WERI-Rb-1 (cell line): ENCODE measurements at regions not wholly inside any gene's neighbourhood (a gene's known extent, or its start where the extent isn't known, plus 50 kb on each side); places are given as distances from the start of the nearest gene placed in this dataset.

Experiments
- DNase-seq: peaks from one replicate; pipeline ENCODE4 v3.0.0-alpha.2; 2020
- H3K27ac ChIP-seq: fragments of 250-450 bp; sonication (Bioruptor Pico); 2 replicates; pipeline ENCODE4 v1.5.1; 2020; ENCODE audit warnings: mild to moderate bottlenecking, moderate library complexity
- H3K27me3 ChIP-seq: fragments of 250-450 bp; sonication (Bioruptor Pico); 2 replicates; pipeline ENCODE4 v1.5.1; 2021; ENCODE audit warnings: mild to moderate bottlenecking, low read depth, moderate library complexity; ENCODE audit not compliant: insufficient read depth, severe bottlenecking
- H3K36me3 ChIP-seq: fragments of 250-450 bp; sonication (Bioruptor Pico); 2 replicates; pipeline ENCODE4 v1.5.1; 2020; ENCODE audit warnings: mild to moderate bottlenecking, moderate library complexity
- H3K4me3 ChIP-seq: 2 replicates; pipeline ENCODE4 v1.5.1; 2011; ENCODE audit warnings: low read depth, mild to moderate bottlenecking, control low read depth, low read length
- H3K9me3 ChIP-seq: fragments of 250-450 bp; sonication (Bioruptor Pico); 2 replicates; pipeline ENCODE4 v1.5.1; 2021; ENCODE audit warnings: mild to moderate bottlenecking, moderate library complexity; ENCODE audit not compliant: severe bottlenecking
- CTCF ChIP-seq: IDR thresholded peaks from 2 replicates; pipeline ENCODE4 v1.5.1; 2011; ENCODE audit warnings: low read depth, mild to moderate bottlenecking, control low read depth, inconsistent platforms, low read length

- no peak for TF ChIP-seq CTCF
- H3K27me3 ChIP-seq: no peaks in the 10 kb centered on the region
- H3K27ac ChIP-seq: no peak overlapping the region
- H3K9me3 ChIP-seq: no peaks in the 10 kb centered on the region
- no peak overlapping the region for H3K4me3 ChIP-seq
- H3K36me3 ChIP-seq: no peaks in the 10 kb centered on the region
- DNase-seq: no peak
Observed at GRCh38 chr12:76190299-76190698, 105.8 kb upstream of the NAP1L1 start.

- H3K36me3 ChIP-seq: no peaks in the 10 kb centered on the region
Observed at GRCh38 chr12:76189851-76190250, 105.4 kb upstream of the NAP1L1 start.

GRCh38 chr12:76187177-76187576 lies 102.7 kb upstream of the NAP1L1 start:
- Histone ChIP-seq H3K36me3 (no peaks in the 10 kb centered on the region), H3K4me3 (no peak overlapping the region), H3K27ac (no peak overlapping the region), H3K9me3 (no peaks in the 10 kb centered on the region), H3K27me3 (no peaks in the 10 kb centered on the region)
- TF ChIP-seq CTCF: no peak
- DNase-seq: no peak

More at GRCh38 chr12:76189851-76190250, 105.4 kb upstream of the NAP1L1 start:
- no peaks in the 10 kb centered on the region for H3K27me3 ChIP-seq
- H3K9me3 ChIP-seq: no peaks in the 10 kb centered on the region
- no peak for TF ChIP-seq CTCF
- DNase-seq: no peak
- H3K4me3 ChIP-seq: no peak overlapping the region
- H3K27ac ChIP-seq: no peak overlapping the region

- no peaks in the 10 kb centered on the region for H3K27me3 ChIP-seq
Observed at GRCh38 chr12:76186131-76186906, 101.8 kb upstream of the NAP1L1 start.

GRCh38 chr12:76183459-76184186 lies 99.1 kb upstream of the NAP1L1 start:
- no peaks in the 10 kb centered on the region for H3K9me3 ChIP-seq
- no peaks in the 10 kb centered on the region for H3K36me3 ChIP-seq
- no peak overlapping the region for H3K4me3 ChIP-seq
- no peak for TF ChIP-seq CTCF
- DNase-seq: no peak
- no peaks in the 10 kb centered on the region for H3K27me3 ChIP-seq
- H3K27ac ChIP-seq: no peak overlapping the region

More at GRCh38 chr12:76186131-76186906, 101.8 kb upstream of the NAP1L1 start:
- H3K9me3 ChIP-seq: no peaks in the 10 kb centered on the region
- DNase-seq: no peak
- TF ChIP-seq CTCF: no peak
- no peak overlapping the region for H3K4me3 ChIP-seq
- no peaks in the 10 kb centered on the region for H3K36me3 ChIP-seq
- no peak overlapping the region for H3K27ac ChIP-seq
